GM19438 (cell line): ENCODE measurements at regions not wholly inside any gene's neighbourhood (a gene's known extent, or its start where the extent isn't known, plus 50 kb on each side); places are given as distances from the start of the nearest gene placed in this dataset.

ENCODE experiments used
- ATAC-seq: cut with Tn5 transposase; IDR thresholded peaks from one replicate; pipeline ENCODE4 v1.9.1; 2021; ENCODE audit warnings: low read depth; ENCODE audit not compliant: unreplicated experiment

GRCh38 chr12:60935981-60936761 is 1324.0 kb upstream of the USP15 start:
- no peak for ATAC-seq

- no peak for ATAC-seq
Observed at GRCh38 chr12:60947533-60947932, 1312.7 kb upstream of the USP15 start.

DNA sequence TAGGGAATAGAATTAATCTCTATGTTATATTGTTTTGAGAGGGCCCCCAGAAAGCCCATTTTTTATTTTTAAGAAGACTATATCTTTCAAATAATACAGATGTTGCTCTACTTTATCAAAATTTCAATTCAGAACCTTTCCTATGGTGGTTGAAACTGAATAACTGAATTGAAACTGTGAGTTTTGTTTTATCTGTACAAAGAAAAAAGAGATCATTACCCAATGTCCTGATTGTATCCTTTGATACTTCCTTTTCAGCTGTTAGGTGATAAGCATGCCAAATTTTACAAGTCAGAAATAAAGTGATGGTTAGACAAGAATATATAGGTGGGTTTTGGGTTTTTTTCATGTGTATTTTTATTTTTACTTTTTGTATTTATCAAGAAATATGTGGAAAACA is 1293.1 kb upstream of the USP15 start:
- no peak for ATAC-seq

GRCh38 chr12:60977966-60978365 is 1282.2 kb upstream of the USP15 start:
- ATAC-seq = no peak

DNA sequence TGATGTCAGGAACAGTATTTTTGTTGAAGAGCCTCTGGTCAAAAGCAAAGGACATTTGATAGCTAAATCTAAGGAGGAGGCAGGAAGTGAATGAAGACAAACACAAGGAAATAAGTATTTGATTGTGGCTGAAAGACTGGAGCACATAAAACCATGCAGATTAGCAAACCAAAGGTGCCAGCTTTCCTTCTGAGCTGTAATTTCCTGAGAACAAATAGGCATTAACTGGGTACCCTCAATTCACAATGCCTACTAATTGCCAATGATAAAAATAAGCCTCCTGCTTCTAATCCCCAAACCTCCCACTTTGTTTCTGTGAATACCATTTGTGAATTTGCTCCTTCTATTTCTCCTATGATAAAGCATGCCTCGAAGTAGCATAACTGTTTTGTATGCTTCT is 1279.6 kb upstream of the USP15 start:
- no peak for ATAC-seq

DNA sequence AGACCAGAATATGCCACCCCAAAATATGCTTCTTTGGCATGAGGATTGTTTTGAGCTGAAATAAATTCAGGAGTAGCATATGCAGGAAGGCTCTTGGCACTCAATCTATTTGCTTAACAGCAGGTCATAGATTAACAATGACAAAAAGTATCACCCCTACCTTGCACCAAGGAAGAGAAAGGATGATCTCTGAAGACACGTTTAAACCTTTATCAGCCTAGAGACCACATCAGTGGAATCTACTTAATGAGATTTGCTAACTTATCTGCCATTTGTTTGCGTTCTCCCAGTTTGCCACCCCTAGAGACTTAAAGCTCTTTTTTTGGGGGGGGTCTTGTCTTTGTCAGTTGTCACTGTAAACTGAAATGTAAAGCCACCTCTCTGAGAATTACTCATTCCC is 1278.7 kb upstream of the USP15 start:
- no peak for ATAC-seq

GRCh38 chr12:60992087-60992486 is 1268.1 kb upstream of the USP15 start:
- no peak for ATAC-seq

DNA sequence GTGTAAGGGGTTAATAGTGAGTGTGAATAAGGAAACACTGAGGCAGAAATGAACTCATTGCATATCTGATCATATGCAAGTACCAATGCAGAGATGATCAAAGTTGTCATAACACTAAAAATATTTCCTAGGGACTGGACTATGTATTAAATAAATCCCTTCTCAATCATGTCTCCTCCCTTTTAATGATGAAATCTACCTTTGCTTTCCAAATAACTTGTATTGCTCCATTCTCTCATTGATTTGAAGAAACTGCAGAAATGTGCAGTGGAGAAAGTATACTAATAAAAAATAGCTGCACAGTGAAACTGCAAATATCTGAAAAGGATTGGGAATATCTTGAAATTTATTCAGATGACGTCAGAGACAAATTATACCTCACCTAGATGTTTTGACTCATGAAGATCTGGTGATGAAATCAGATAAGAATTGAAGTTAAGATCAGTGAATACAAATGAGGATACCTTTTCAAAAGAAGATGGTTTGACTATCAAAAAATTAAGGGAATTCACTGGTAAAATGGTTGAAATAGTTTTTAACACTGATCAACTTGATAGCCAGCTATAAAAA is 1264.9 kb upstream of the USP15 start:
- ATAC-seq = no peak

DNA sequence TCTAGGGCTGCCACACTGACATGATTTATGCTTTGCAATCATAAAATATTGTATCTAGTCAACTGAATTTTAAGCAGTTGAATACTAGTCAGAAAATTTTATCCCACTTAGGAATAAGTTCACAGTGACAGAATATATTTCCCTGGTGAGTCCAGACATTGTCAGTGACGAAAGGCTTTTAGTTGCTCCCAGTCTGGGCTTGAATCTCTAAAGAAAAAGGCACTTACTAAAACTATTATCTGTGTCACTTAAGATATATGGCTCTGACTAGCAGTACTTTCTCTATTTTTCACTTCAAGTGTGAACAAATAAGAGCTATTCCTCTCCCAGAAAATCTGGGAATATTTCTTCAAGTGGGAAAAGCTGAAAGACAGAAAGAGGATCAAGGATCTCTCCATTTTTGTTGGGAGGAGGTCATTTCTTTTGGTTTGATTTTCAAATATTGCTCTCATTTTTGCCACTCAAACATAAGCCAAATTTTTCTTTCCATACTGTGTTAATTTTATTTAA is 1262.3 kb upstream of the USP15 start:
- no peak for ATAC-seq

- no peak for ATAC-seq
Observed at GRCh38 chr12:61009192-61009591, 1251.0 kb upstream of the USP15 start.

DNA sequence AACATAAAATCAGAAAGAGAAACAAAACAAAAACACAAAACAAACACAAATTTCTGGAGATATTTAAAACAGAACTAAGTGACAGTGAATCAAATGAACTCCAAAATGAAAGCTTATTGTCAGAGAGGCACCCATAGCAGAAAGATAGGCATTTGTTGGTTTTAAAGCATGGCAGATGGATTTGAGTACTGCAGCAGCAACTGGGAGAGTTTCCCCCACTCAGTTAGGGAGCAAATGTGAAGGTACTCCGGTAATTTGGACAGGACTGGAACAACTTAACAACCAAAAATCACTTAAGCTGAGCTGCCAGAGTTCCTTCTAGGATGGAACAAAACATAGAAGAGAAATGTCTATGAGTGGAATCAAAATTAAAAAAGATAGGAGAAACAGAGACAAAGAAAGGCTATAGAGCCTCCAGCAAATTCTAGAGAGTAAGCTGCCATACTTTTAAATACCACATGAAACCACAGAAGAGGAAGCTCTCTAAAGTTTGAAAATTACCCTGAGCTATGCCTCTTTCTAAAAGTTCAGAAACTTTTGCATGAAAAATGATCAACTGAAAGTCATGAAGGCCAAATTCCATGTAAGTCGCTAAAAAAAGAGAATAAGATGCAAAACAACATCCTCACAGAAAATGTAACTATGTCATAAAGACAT is 1248.3 kb upstream of the USP15 start:
- no peak for ATAC-seq

DNA sequence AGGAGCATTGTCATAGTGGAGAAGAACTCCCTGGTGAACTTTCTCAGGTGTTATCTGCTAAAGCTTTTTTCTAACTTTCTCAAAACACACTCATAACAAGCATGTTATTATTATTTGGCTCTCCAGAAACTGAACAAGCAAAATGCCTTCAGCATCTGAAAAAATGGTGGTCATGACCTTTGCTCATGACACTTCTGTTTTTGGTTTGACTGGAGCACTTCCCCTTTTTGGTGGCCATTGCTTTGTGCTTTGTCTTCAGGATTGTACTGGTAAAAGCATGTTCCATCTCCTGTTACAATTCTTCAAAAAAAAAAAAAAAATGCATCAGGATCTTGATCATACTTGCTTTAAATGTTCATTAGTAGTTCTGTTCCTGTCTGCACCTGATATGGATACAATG is 1241.6 kb upstream of the USP15 start:
- no peak for ATAC-seq

DNA sequence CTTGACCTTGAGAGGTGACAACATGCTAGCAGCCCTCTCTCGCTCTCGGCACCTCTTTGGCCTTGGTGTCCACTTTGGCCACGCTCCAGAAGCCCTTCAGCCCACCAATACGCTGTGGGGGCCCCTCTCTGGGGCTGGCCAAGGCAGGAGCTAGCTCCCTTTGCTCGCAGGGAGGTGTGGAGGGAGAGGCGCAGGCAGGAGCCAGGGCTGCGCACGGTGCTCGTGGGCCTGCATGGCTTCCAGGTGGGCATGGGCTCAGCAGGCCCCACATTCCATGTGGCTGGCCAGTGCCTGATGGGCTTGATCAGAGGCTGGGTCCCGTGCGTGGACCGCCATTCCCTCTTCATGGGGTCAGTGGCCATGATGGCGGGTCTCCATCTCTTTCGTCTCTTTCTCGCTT is 1237.0 kb upstream of the USP15 start:
- no peak for ATAC-seq

DNA sequence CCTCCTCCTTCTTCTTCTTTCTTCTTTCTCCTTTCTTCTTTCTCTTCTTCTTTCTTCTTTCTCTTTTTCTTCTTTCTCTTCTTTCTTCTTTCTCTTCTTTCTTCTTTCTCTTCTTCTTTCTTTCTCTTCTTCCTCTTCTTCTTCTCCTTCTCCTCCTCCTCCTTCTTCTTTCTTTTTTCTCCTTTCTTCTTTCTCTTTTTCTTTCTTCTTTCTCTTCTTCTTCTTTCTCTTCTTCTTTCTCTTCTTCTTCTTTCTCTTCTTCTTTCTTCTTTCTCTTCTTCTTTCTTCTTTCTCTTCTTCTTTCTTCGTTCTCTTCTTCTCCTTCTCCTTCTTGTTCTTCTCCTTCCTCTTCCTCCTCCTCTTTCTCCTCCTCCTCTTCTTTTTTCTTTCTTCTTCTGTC is 1230.7 kb upstream of the USP15 start:
- ATAC-seq = no peak

DNA sequence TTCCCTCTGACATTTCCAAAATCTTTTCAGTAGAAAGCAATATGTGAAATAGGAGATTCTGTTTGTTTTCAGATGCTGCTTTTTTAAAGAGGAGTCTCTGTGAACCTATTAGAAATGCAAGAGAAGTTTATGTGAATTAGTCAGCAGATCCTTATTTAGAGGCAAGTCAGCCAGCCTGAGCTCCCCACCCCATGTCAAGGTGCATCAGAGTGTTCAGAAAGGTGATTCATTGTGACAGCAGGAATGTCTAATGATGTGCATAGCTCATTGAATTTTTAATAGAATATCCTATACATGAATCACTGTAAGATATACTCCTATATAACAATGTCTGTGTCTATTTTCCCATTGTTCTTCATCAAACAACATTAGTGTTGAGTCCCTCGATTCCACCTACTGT is 1222.4 kb upstream of the USP15 start:
- no peak for ATAC-seq

GRCh38 chr12:61043838-61044237 is 1216.4 kb upstream of the USP15 start:
- ATAC-seq = no peak

GRCh38 chr12:61044766-61045165 is 1215.4 kb upstream of the USP15 start:
- no peak for ATAC-seq

GRCh38 chr12:61070640-61071414 is 1189.4 kb upstream of the USP15 start:
- no peak for ATAC-seq

DNA sequence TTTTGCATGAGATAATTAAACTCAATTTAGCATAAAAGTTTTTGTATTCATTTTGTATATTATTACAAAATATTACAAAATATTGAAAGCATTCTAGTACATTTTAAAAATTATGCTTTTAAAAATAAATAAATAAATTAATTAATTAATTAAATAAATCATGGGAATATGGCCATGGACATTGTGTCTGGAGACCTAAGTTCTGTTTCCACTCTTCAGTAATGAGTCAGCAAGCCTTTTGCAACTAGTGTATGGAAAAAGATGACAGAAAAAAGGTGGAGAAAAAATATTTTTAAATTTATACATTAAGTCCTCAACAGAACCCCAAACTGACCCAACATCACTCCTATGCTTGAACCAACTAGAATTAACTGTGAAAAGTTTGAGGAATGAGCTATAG is 1187.5 kb upstream of the USP15 start:
- no peak for ATAC-seq

DNA sequence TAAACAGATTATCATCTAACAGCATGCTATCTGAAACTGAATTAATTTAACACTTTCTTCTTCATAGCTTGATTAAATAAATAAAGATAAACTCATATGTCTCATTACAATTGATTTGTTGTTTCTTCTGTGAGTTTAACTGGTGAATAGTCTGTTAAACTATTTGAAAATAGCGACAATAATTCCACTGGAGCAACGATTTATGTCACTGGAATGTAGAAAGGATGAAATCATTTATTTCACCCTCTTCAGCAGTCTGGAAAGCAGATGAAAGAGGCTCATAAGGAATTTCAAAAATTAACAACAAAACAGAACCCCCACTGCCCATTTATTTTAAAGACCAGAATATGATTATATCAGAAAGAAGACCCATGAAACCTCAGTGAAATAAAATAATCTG is 1165.1 kb upstream of the USP15 start:
- no peak for ATAC-seq

DNA sequence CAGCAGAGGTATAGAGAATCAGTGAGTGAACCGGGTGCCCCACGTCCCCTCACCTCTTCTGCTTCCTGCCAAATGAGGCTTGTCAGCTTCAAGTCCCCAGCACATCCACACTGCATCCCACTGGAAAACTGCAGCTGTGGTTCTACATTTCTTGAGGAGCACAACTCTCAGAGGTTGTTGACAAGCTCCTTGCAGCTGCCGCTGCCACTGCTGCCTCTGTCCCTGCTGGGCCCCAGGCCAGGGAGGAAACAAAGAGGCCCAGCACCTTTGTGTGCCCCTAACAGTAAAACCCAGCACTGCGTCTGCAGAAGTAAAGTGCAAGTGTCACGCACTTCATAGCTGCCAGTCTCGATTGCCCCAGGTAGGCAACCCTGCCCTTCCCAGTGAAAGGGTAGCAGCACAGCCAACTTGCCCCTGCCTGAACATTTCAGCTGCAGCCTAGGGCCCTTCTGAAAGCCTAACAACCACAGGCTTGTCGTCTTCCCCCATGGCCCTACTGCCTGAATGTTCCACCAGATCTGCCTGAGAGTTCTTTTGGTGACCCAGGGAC is 1162.1 kb upstream of the USP15 start:
- no peak for ATAC-seq
